ENCODE measurements at regions not wholly inside any gene's neighbourhood (a gene's known extent, or its start where the extent isn't known, plus 50 kb on each side); places are given as distances from the start of the nearest gene placed in this dataset.

GRCh38 chr15:59739557-59740186, 50.6 kb upstream of the BNIP2 start:
- POLR2A ChIA-PET: no interaction called here
- H3K4me3 ChIP-seq (ENCODE audit: low read depth, low read length): no peak overlapping the region
- H3K9me3 ChIP-seq: no peaks in the 10 kb centered on the region; the same call in 1 of the 2 replicates
- H3K36me3 ChIP-seq (ENCODE audit: control insufficient read depth, insufficient read depth, low read length): no peaks in the 10 kb centered on the region
- Mint-ChIP-seq H3K36me3 (ENCODE audit: insufficient read depth, unreplicated experiment) (no peaks in the 10 kb centered on the region), H3K27ac (ENCODE audit: unreplicated experiment) (no peak overlapping the region), H3K27me3 (ENCODE audit: insufficient read depth, unreplicated experiment) (peaks cover 10% of the 10 kb centered on the region), H3K9me3 (ENCODE audit: unreplicated experiment) (peaks cover 12% of the 10 kb centered on the region), H3K4me3 (ENCODE audit: unreplicated experiment) (no peak overlapping the region), H3K4me1 (ENCODE audit: low read depth, unreplicated experiment) (peaks cover 5% of the 10 kb centered on the region)
- H3K4me1 ChIP-seq: no peaks in the 10 kb centered on the region
- intact Hi-C loops (cut with micrococcal nuclease; ENCODE audit: unreplicated experiment): no loop called here
- no peak for TF ChIP-seq CTCF (IDR thresholded peaks at IDR 0.05; ENCODE audit: insufficient read depth in 1 of 2, low read depth in 1 of 2, low read length in 1 of 2, severe bottlenecking in 1 of 2, unreplicated experiment in 1 of 2)
- no TSS peak for BruUV-seq (replicated peaks)
- CTCF ChIA-PET: no interaction called here
- no peak for DNase-seq
- no peaks in the 10 kb centered on the region for H3K27me3 ChIP-seq (replicated peaks; ENCODE audit: control insufficient read depth, insufficient read depth, low read length)

All from Caco-2 (cell line).